Fibroblast of pulmonary artery (primary cell): ENCODE measurements at regions not wholly inside any gene's neighbourhood (a gene's known extent, or its start where the extent isn't known, plus 50 kb on each side); places are given as distances from the start of the nearest gene placed in this dataset.

Experiments
- DNase-seq: peaks from one replicate; pipeline ENCODE4 v3.0.0-alpha.2; 2010; ENCODE audit warnings: low read depth
- H3K4me3 ChIP-seq: replicated peaks from 2 replicates; pipeline ENCODE4 v1.5.1; 2011; ENCODE audit warnings: low read depth, mild to moderate bottlenecking, control low read depth, low read length, moderate library complexity
- CTCF ChIP-seq: IDR thresholded peaks from 2 replicates; pipeline ENCODE4 v1.5.1; 2011; ENCODE audit warnings: mild to moderate bottlenecking, control low read depth, low read length, inconsistent platforms; ENCODE audit errors: missing control alignments

GRCh38 chr21:14736162-14736561, 190.0 kb upstream of the SAMSN1 start:
- no peak for TF ChIP-seq CTCF
- no peak overlapping the region for H3K4me3 ChIP-seq
- DNase-seq: no peak

DNA sequence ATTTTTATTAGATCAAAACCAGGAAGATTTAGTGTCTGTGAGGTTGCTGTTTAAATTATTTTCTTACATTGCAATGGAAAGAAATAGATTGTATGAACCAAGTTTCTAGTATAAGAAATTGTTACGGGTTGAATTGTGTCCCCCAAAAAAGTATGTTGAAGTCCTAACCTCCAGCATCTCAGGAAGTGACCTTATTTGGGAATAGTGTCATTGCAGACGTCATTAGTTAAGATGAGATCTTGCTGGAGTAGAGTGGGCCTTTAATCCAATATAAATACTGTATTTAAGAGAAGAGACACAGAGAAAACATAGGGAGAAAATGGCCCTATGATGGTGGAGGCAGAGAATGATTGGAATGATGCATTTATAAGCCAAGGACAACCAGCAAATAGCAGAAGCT, 188.7 kb upstream of the SAMSN1 start:
- no peak for TF ChIP-seq CTCF
- no peak for DNase-seq
- no peak overlapping the region for H3K4me3 ChIP-seq

DNA sequence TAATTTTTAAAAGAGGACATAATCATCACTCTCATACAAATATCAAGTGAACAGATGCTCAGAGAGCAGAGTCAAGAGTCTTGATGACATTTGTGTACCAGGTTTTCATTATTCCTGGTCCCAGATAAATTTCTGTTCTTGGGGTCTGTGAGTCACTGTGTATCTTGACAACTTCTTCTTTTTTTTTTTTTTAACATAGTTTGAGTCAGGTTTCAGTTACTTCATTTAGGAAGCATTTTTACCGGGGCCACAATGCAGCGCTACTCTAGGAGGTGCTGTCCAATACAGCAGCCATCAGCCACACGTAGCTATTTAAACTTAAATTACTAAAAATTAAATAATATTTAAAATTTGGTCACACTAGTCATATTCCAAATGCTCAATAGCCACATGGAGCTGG, 188.1 kb upstream of the SAMSN1 start:
- no peak for DNase-seq
- TF ChIP-seq CTCF: no peak
- H3K4me3 ChIP-seq: no peak overlapping the region

- TF ChIP-seq CTCF: no peak
- DNase-seq: no peak
- no peak overlapping the region for H3K4me3 ChIP-seq
Observed at GRCh38 chr21:14725219-14725618, 179.1 kb upstream of the SAMSN1 start.

DNA sequence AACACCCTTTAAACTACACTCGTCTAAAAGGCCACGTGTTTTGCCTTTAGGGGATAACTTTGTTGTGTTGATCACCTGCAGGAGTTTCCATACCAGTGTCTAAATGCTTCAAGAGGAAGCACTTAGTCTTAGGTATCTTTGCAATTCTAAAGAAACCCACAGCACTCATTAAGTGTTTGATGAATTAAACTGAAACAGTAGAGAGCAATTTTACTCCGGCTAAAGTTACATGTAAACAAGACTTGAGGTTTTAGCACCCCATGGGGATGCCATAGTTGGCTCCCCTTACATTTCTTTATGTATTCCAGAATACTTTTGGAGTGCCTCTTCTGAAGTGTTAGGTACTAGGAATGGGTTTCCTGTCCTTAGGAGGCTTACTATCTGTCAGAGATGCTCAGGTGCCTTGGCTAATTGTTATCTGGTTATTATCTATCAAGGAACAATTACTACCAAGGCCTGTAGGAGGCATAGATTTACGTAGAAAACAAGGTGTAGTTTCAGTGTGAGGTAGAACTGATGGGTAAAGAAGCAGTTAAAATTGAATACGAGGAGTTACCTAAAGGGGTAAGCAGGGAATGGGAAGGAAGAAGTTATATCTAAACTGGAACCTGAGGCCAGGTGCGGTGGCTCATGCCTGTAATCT, 176.8 kb upstream of the SAMSN1 start:
- TF ChIP-seq CTCF: no peak
- DNase-seq: no peak
- no peak overlapping the region for H3K4me3 ChIP-seq

DNA sequence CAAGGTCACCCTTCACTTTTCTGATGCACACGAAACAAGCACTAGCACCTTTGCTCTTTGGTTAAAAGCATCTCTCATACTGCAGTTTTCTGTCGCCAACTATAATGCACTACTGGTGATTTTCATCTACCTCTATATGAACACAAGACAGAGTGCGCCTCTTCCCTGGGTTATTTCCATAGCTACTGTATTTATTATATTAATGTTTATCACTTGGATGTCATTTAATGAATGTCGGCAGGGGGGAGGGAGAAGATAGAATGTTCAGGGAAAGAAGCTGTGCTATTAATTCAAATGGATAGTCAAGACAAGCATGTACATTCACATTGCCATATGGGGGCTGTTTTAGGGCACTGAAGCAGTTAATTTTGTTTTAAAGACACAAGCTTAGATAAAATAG, 174.1 kb upstream of the SAMSN1 start:
- DNase-seq: no peak
- no peak overlapping the region for H3K4me3 ChIP-seq
- TF ChIP-seq CTCF: no peak

GRCh38 chr21:14718951-14719350, 172.8 kb upstream of the SAMSN1 start:
- no peak for DNase-seq
- no peak overlapping the region for H3K4me3 ChIP-seq
- no peak for TF ChIP-seq CTCF
